GM23338 (cell line): ENCODE measurements at regions not wholly inside any gene's neighbourhood (a gene's known extent, or its start where the extent isn't known, plus 50 kb on each side); places are given as distances from the start of the nearest gene placed in this dataset.

Source experiments
- CREB1 ChIP-seq: fragments of 250-450 bp; sonication (Bioruptor Pico); IDR thresholded peaks from 2 replicates; pipeline ENCODE4 v1.5.0; 2020; ENCODE audit warnings: low read depth, mild to moderate bottlenecking, moderate library complexity
- CTCF ChIP-seq, 2 experiments: fragments of 200-600 bp in 1 of 2; sonication (generic) in 1 of 2; conservative IDR thresholded peaks; 2 replicates each; pipeline versions ENCODE4 v1.5.1 to v1.6.1; 2016 to 2017; ENCODE audit warnings: antibody characterized with exemption in 2 of 2, low read depth in 2 of 2, mild to moderate bottlenecking in 2 of 2, moderate library complexity in 1 of 2
- ETS1 ChIP-seq: IDR thresholded peaks from 2 replicates; pipeline ENCODE4 v1.6.1; 2016; ENCODE audit warnings: antibody characterized with exemption
- EZH2 ChIP-seq: fragments of 200-600 bp; sonication (generic); IDR thresholded peaks from one replicate; pipeline ENCODE4 v1.8.0; 2017; ENCODE audit warnings: antibody characterized with exemption, mild to moderate bottlenecking, low read depth; ENCODE audit not compliant: unreplicated experiment
- EZH2phosphoT487 ChIP-seq: fragments of 200-600 bp; sonication (generic); IDR thresholded peaks from one replicate; pipeline ENCODE4 v1.8.1; 2018; ENCODE audit warnings: antibody characterized with exemption; ENCODE audit not compliant: unreplicated experiment
- NANOG ChIP-seq: IDR thresholded peaks from 2 replicates; pipeline ENCODE4 v1.6.1; 2016; ENCODE audit warnings: antibody characterized with exemption, borderline replicate concordance
- POLR2AphosphoS5 ChIP-seq: IDR thresholded peaks from 2 replicates; pipeline ENCODE4 v1.6.1; 2016; ENCODE audit warnings: antibody characterized with exemption, low read depth
- REST ChIP-seq: IDR thresholded peaks from one replicate; pipeline ENCODE4 v1.6.1; 2018; ENCODE audit warnings: antibody characterized with exemption; ENCODE audit not compliant: unreplicated experiment

- TF ChIP-seq CTCF (conservative IDR thresholded peaks at IDR 0.05; ENCODE audit: low read depth in 2 of 2) = no peak
- TF ChIP-seq POLR2AphosphoS5 = no peak
- no peak for TF ChIP-seq REST
- TF ChIP-seq EZH2 = no peak
- TF ChIP-seq NANOG = no peak
- TF ChIP-seq CREB1 (CRISPR knock-in tag) = no peak
- TF ChIP-seq ETS1 = no peak
- TF ChIP-seq EZH2phosphoT487 = no peak
These were observed 69.1 kb downstream of the METRNL start for GRCh38 chr17:83148317-83149028.
